ENCODE measurements at regions not wholly inside any gene's neighbourhood (a gene's known extent, or its start where the extent isn't known, plus 50 kb on each side); places are given as distances from the start of the nearest gene placed in this dataset.

DNA sequence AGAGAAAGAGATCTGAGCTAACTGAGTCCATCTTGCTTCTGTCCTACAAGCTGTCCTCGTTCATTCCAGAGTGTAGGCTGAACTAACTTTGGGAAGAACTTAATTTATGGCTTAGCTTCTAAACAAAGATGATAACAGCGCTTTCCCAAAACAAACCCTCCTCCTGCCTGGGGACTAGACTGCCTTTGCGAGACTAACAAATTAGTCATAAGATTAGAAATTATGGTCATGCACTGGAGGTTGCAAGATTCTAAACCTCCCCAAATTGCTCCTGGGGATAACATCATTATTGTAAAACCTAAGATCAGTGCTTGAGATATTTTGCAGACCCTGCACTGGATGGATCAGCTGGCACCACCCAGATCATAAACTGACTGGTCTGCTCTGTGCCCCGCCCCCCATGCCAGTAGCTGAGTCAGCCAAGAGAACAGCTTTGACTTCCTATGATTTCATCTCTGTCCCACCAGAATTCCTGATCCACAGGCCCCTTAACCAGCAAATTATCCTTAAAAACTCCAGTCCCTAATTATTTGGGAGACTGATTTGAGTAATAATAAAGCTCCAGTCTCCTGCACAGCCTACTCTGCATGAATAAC lies 883.3 kb downstream of the TRIML1 start:
- DNase-seq (ENCODE audit: low spot score) = no peak

DNA sequence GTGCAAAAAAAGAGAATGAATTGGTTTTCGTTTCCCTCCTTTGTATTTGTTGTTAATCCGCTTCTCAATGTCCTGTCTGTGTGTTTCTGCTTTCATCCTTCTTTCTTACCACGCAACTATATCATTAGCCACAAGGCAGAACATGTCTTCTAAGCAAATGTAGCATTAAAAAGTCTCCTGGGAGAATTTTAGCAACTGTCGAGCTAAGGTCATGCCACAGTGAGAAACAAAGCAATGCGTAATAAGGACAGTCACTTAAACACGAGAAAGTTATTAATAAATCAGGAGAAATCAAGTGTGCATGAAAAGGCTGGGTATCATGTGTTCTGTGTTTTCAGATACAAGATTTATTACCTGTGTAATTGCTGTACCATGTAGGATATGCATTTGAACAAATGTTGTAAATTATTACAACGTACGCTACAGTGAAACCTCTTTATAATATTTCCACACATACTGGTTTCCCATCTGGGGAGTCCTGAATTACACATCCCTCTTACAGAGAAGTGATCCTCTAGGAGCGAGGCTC lies 890.8 kb downstream of the TRIML1 start:
- no peak for DNase-seq (ENCODE audit: low spot score)

DNA sequence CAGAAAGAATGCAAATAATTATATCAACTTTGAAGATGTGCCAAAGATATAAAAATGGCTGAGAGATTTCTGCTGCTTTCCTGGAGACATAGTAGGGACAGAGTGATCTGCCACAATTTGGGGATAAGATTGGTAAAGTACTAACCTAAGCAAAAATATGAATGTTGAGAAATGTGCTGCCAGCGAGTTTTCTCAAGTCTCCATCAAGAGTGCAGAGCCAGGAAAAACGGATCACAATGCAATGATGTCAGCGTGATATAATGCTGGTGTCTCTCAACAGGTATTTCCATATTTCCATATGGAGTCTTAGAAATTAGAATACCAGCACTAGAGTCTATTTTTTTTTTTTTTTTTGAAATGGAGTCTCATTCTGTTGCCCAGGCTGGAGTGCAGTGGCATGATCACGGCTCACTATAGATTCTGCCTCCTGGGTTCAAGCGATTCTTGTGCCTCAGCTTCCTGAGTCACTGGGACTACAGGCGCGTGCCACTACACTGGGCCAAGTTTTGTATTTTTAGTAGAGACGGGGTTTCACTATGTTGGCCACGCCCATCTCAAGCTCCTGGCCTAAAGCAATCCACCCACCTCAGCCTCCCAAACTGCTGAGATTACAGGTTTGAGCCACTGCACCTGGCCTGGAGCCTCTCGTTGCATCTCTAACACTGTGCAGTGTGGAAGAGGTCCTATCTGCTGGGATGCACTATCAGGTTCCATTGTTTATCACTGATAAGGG lies 893.5 kb downstream of the TRIML1 start:
- DNase-seq (ENCODE audit: low spot score) = no peak

DNA sequence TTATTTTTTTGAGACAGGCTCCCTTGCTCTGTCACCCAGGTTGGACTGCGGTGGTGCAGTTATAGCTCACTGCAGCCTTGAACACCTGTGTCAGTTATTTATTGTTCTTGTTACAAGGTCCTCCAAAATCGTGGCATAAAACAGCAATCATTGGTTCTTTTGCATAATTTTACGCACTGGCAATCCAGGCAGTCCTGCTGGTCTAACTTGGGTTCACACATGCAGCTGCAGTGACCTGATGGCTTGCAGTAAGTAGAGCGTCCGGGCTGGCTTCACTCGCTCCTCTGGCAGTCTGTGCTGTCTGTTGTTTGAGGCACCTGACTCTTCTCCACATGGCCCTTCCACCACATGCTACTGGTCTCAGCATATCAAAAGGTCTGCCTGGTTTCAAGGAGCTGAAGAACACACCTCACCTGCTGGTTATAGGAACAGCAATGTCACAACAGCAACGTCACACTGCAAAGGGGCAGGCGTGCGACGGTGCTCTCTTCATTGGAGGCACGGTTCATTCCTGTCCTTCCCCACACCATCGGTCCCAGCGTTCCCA lies 894.6 kb downstream of the TRIML1 start:
- no peak for DNase-seq (ENCODE audit: low spot score)

DNA sequence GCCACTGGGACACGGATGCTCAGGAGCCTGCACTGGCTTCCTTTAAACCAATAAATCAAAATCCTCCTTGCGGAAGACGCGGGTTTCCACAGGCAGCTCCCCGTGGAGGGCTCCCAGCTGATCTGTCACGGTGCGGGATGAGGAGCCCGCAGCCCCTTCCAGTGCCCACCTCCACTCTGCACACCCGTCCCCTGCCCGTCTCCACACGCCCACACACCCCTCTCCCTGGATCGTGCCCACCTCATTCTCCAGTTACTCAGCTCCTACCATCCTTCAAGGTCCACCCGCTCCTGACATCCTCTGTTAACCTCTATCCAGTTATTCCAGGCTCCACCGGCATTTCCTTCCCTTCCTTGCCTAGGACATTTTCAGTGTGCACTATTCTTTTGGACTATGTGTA lies 895.9 kb downstream of the TRIML1 start:
- no peak for DNase-seq (ENCODE audit: low spot score)

DNA sequence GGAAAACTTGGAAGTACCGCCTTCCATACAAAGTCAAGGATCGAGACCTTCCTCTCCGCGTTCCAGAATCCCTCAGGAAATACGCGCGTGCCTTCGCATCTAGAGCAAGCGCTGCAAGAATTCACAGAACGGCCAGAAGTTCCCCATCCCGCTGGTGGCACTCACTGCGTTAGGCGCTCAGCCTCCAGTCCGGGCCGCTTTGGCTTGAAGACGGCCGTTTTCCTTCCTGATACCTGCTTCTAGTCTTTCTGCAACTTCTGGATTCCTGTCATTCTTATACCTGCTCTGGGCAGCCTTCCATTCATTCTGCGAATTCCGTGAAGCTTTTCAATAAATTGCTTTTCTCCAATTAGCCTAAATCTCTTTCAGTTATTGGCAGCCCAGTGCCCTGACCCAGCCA lies 896.4 kb downstream of the TRIML1 start:
- no peak for DNase-seq (ENCODE audit: low spot score)

DNA sequence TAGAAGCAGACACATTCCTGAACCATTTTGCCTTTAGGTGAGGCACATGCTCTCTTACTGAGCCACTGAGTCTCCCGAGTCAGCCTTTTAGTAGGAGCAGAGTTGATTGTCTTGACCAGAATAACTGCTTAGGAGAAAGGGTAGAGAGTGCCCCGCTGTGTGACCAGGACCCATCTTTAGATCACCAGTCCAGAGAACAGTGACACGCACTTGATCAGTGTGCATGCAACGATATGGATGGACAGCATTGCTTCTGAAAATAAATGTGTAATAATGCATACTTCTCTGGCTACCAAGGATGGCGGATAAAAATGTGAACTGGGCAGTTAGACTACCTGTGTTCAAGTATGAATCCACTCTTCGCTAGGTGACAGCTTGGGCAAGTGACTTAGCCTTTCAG lies 897.7 kb downstream of the TRIML1 start:
- no peak for DNase-seq (ENCODE audit: low spot score)

DNA sequence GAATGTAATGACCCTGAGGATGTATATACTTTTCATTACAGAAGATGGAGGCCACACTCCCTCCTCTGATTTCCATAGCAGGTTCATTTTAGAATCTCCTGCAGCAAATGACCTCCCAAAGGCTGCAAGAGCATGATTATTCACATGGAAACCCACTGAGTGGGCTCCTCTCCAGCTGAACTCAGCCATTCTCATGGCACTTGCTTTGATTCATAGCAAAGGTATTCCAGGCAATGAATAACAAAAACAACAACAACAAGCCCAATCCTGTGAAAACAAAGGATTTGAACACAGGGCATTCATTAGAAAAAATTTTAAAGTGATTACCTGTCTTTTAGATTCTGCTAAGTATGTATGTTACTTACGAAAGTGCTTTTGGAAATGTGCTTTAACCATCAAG lies 894.0 kb upstream of the FRG1 start:
- no peak for DNase-seq (ENCODE audit: low spot score)

DNA sequence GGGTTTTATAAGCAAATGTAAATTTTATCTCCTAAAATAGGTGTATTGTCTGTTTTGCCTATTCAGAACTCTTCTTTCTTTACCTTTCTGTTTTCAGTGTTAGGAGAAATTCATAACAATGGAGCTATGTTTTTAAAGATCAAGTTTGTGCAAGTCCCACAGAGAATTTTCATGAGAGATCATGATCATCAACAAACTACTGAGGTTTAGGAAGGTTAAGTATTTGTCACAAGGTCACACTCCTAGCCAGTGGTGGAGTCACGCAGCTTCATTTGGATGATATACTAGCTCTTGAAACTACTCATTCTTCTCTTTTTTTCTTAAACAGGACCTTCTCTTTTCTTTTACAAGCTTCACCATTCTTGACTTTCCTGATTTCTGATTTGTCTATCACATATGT lies 892.6 kb upstream of the FRG1 start:
- no peak for DNase-seq (ENCODE audit: low spot score)

DNA sequence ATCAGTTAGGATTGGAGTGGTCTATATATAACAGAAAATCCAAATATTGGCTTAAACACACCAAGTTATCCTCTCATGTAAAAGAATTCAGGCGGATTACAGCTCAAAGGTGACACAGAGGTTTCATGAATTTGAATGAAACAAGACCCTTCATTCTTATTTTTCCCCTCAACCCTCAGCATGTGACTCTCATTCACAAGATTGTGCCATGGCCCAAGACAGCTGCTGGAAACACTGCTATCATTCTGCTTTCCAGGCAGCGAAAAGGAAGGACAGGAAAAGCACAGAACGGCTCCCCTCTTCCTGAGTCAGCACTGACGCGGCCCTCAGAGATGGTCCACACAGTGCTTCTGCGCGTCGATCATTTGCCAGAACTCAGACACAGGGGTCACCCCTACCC lies 891.0 kb upstream of the FRG1 start:
- no peak for DNase-seq (ENCODE audit: low spot score)

DNA sequence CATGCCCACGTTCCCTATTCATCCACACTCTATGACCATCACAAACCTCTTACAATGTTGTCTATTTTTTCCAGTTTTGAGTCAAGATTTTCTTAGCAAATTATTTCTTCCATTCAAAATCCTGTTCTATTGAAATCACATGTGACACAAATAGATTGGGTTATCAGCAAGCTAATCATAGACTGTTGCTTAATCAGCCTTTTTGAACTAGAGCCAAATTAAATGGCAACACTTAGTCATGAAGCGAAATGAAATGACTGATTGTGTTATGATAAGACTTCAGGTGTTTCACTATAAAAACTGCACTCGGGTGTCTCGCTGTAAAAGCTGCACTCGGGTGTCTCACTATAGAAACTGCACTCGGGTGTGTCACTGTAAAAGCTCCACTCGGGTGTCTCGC lies 890.0 kb upstream of the FRG1 start:
- no peak for DNase-seq (ENCODE audit: low spot score)

DNA sequence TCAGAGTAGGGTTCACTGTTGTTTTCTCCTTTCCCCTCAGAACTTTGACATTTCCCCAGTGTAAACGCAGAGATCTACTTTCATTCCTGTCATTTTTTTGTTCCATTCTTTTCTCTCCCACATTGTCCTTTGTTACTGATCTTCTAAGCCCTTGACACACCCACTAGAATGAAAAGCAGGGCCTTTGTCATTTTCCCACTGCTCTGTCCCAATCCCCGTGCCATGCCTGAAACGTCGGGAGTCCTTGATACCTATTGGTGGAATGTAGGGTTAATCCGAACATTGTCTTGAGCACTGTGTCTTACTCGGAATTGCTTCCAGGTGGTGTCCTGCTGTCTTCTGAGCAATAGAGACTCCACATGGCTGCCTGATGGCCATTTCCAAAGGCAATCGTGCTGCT lies 887.1 kb upstream of the FRG1 start:
- no peak for DNase-seq (ENCODE audit: low spot score)

DNA sequence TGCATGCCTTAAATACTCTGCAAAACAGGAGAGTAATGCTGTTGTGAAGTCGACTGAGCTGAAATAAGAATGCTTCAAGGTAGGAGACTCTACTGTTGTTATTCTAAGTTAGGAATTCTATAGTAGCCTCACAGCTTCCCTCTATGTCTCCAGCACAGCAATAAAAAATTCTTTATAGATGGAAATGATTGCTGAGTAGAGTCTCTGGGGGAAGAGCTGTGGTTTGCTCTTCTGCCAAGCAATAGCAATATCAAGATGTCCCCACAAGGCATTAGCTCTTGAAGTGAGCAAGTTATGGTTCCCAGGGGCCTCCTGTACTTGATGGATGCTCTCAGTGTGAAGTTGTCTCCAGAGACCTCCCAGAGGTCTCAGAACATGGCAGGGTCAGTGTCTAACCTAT lies 880.6 kb upstream of the FRG1 start:
- no peak for DNase-seq (ENCODE audit: low spot score)

DNA sequence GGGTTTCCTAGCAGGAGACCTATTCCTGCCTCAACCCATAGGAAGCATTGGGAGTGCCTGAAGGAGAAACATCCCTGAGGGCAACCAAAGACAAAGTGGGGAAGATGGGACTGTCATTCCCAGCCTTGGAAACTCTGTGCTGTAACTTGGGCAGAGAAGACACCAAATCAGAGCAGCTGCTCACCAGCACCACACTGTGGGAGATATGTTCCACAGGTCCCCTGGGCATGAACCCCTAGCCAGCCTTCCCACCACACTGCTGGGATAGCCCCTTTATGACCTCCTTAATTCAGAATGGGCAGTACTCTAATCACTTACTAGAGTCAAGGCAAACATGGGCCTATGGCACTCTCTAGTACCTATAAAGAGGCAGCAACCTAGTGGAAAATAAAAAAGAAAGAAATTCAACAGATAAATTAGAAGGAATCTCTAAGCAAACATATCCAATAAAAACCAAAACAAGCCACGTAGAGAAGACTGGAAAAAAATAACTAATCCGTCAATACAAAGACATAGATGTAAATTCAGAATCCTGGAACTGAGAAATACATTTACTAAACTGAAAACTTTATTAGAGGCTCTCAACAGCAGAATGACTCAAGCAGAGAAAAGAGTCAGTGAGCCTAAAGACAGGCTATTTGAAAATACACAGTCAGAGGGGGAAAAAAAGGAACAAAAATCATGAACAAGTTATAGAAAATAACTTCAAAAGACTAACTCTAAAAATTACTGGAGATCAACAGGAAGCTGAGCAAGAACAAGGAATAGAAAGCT lies 878.4 kb upstream of the FRG1 start:
- DNase-seq (ENCODE audit: low spot score) = no peak

DNA sequence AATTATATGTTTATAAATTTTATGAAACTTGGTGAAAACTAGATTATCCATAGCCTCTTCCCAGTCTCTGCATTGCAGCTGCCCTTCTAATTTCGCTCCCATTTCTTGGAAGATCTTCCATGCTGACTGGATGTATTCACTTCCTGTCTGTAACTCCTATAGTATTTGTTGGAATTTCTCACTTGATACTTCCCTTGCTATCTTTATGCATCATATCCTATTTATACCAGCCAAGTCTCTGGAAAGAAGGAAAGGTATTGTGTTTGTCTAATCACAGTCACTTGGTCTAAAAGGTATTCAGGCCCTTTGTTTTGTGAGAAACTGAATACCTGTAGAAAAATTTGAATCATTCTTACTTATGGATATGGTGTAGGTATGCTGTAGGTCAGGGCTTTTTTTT lies 870.9 kb upstream of the FRG1 start:
- no peak for DNase-seq (ENCODE audit: low spot score)

DNA sequence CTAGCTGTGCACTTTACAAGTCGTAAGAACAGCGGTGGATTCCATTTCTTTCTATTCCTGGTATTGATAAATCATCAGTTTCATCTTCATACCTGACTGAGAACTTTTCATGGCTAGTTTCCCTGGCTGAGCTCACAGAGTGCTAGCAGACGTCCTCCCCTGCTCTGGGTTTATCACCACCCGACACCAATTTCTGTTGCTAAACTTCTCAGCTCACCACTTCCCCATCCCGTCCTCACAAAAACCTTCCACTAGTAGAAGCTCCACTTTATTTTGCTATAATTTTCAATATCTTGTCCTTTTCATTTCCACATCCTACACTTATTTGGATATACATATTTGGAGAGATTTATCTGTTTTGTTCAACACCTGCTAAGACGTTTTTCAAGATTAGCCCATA lies 869.4 kb upstream of the FRG1 start:
- no peak for DNase-seq (ENCODE audit: low spot score)

DNA sequence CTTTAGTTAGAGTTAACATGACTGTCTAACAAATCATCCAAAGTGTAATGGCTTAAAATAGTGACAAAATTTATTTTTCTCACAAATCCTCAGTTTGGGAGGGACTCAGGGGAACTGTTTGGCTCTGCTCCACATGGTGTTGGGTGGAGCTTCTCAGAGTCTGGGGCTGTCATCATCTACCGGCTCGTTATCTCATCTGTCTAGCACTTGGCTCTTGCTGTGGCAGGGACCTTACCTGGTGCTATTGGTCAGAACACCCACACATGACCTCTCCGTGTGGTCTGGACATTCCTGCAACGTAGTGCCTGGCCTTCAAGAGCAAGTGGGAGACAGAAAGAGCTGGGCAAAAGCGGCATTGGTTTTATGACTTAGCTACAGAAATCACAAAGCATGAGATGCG lies 866.9 kb upstream of the FRG1 start:
- DNase-seq (ENCODE audit: low spot score) = no peak

DNA sequence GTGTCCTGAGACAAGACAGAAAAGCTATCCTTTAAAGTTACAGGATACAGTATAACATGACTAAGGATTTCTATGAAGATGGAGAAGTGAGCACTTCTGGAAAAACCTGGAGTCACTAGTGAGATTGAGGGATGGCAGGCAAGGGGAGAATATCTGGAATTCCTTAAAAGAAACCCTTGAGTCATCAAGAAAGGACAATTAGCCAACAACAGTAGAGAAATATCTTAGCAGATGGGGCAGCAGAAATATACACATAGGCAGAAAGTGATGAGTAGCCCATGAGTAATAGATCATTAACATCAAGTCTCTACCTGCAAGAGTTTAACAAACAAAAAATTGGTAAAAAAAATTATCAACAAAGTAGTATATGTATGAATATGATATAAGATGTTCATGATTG lies 858.8 kb upstream of the FRG1 start:
- no peak for DNase-seq (ENCODE audit: low spot score)

DNA sequence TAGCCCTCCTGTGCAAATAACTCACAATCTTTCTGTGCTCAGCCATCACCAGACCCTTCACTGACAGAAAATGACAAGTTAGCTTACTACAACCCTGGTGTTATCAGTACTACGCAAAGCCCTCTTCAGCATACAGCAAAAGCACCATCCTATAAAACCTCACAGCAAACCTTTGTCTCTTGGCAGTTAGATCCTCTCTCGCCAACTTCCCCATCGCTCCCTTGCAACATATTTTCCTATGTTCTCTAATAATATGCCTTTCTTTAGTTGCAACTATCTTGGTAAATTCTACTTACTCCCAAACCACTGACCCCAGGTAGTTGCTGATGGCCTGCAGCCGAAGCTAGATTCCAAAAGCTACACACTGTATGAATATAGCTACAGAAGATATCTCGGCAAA lies 856.9 kb upstream of the FRG1 start:
- DNase-seq (ENCODE audit: low spot score) = no peak

DNA sequence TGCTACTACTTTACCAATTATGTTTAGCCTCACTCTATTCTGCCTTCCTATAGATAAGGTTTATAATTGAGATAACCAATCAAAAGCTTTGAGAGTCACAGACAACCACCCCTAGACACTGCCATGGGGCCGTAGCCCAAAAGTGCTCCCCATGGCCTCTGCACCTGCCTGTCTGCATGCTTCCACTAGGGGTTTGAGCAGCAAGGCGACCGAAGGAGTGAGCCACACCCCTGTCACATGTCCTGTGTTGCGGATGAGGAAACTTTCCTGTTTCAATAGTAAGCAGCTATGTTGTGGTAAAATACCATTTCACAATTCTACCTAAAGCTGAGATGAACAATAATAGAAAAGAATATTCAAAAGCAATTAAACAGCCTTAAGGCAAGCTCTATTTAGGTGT lies 856.0 kb upstream of the FRG1 start:
- DNase-seq (ENCODE audit: low spot score) = no peak

DNA sequence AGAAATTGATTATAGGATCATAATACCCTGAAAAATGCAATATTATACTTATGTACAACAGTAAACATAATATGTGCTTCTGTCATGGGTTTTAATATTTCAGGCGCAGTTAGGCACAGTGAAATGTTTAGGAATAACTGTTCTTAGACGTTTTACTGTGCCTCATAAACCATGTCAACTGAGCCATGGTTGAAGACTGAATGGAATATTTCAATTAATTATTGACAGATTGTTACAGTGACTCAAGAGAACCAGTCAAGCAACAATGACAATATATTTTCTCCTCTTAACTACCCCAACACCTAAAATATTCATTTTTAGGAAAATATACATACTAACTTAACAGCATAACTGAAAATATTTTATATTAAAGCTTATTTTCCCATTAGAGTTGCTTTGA lies 852.7 kb upstream of the FRG1 start:
- no peak for DNase-seq (ENCODE audit: low spot score)

DNA sequence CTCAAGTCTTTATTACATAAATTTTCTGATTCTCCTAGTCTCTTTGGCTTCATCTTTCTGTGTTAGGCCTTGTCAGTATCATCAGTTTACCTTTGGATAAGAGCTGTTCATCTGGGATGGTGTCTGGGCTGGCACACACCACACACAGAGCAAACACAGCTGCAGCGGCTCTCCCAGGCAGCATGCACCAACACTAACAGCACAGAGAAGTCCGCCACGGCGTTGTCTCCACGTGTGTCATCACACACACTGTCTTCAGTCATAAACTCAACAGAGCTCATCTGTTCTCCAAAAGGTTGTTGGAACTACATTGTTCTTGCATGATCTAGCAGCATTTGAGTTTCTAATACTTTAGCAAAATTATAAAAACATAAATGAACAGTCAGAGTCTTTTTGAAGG lies 851.9 kb upstream of the FRG1 start:
- no peak for DNase-seq (ENCODE audit: low spot score)

Data from AG20443 (cell line).